ENCODE measurements at regions not wholly inside any gene's neighbourhood (a gene's known extent, or its start where the extent isn't known, plus 50 kb on each side); places are given as distances from the start of the nearest gene placed in this dataset.

DNA sequence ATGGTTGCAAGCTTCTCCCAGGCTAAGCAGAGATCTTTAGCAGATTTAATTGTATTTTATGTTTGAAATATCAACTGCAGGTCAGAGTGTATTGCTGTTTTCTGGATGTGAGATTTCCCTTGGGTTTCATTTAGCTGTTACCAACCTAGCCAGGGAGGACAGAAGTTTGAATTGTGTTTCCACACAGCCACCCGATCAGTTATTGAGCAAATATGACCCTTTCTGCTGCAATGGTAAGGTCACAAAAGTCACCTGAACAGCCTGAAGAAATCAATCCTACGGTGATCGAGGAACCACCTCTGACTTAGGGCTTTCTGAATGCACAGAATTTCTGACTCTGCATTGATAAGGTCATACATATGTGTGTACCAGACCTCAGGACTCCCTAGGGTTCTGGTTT is 419.9 kb downstream of the MAN2A1 start:
- no peak for DNase-seq (ENCODE audit: low read depth in 2 of 2)

DNA sequence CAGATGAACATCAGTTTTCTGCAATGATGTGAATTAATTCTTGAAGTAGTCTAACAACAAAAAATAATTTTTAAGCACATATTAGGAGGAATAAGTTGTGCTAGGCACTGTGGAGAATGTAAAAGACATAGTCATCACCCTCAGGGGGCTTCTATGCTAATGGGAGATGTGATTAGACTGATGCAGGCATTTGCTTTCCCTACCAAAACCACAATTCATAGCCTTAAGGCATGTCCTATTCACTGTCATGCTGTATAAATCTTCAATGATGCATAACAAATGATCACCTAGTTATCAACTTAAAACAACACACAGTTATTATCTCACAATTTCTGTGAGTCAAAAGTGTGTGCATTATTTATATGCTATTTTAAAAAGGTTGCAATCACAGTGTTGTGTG is 422.6 kb downstream of the MAN2A1 start:
- DNase-seq (ENCODE audit: low read depth in 2 of 2) = no peak

DNA sequence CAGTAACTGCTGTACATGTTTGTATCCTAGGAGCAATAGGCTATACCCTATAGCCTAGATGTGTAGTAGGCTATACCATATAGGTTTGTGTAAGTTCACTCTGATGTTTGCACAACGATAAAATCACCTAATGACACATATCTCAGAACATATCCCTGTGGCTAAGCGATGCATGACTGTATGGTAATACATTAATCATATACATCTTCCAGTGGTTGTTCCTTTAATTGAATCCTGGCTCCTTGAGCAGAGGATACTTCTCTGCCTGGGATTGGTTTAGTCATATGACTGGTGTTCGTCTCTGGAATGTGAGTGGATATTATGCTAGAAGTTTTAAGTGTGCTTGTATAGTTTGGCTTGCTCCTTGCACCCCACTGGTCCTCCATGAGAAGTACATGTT is 425.8 kb downstream of the MAN2A1 start:
- no peak for DNase-seq (ENCODE audit: low read depth in 2 of 2)

DNA sequence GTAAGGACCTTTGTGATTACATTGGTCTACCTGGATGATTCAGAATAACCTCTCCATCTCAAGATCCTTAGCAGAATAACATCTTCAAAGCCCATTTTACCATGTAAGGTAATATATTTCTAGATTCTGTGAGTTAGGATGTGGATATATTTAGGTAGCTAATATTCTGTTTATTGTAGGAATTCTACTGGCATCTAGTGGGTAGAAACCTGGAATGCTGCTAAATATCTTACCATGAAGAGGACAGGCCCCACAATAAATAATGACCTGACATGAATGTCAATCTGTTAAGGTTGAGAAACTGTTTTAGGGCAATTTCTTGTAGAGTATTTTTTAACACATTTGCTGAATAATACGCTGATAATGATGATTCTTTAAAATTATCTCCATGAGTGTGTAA is 426.8 kb downstream of the MAN2A1 start:
- DNase-seq (ENCODE audit: low read depth in 2 of 2) = no peak

DNA sequence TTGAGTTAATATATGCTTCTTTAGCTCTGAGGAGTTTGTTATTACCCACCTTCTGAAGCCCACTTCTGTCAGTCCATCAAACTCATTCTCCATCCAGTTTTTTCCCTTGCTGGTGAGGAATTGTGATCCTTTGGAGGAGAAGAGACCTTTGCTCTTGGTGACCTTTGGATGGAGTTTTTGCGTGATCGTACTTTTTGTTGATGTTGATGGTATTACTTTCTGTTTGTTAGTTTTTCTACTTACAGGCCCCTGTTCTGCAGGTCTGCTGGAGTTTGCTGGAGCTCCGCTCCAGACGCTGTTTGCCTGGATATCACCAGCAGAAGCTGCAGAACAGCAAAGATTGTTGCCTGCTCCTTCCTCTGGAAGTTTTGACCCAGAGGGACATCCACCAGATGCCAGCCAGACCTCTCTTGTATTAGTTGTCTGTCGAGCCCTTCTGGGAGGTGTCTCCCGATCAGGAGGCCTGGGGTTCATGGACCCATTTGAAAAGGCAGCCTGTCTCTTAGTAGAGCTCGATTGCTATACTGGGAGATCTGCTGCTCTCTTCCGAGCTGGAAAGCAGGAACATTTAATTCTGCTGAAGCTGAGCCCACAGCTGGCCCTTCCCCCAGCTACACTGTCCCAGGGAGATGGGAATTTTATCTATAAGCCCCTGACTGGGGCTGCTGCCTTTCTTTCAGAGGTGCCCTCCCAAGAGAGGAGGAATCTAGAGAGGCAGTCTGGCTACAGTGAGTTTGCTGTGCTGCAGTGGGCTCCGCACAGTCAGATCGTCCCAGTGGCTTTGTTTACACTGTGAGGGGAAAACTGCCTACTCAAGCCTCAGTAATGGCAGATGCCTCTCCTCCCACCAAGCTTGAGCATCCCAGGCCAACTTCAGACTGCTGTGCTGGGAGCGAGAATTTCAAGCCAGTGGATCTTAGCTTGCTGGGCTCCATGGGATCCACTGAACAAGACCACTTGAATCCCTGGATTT is 445.5 kb downstream of the MAN2A1 start:
- DNase-seq (ENCODE audit: low read depth in 2 of 2) = no peak

DNA sequence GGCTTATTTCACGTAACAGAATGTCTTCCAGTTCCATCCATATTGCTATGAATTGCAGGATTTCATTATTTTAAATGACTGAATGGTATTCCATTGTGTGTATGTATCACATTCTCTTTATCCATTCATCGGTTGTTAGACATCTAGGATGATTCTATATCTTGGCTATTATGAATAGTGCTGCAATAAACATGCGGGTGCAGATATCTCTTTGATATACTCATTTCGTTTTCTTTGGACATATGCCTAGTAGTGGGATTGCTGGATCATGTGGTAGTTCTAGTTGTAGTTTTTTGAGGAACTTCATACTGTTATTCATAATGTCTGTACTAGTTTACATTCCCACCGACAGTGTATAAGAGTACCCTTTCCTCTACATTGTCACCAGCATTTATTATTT is 460.5 kb downstream of the MAN2A1 start:
- DNase-seq (ENCODE audit: low read depth in 2 of 2) = no peak

DNA sequence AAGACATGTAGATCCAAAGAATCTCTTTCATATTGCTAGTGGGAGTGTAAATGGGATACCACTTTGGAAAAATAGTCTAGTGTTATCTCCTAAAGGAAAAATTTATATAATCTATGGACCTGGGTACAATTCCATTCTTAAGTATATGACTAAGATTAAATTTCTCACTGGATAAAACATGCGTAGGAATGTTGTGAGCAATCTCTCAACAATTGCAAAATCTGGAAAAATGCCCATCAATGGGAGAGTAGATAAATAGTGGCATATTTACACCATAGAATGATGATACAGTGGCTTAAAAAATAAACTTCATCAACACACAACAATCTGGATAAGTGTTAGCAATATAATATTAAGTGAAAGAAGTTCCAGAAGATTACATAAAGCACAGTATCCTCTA is 469.5 kb downstream of the MAN2A1 start:
- no peak for DNase-seq (ENCODE audit: low read depth in 2 of 2)

DNA sequence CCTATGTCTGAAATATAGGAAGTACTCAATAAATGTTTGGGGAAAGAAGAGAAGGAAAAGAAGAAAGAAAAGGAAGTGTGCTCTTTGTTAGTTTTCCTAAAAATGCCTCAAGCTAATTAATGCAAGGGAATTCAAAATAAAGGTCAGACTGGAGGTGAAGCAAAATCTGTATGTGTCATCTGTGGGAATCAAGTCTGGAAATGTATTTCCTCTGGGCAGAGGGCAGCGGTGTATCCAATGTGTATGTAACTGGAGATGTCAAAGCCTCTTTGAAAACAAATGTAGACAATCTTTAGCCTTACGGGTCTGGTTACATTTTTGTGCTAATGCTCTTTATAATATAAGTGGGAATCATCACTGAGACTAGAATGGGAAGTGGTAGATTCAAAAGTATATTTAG is 471.4 kb downstream of the MAN2A1 start:
- DNase-seq (ENCODE audit: low read depth in 2 of 2) = no peak

DNA sequence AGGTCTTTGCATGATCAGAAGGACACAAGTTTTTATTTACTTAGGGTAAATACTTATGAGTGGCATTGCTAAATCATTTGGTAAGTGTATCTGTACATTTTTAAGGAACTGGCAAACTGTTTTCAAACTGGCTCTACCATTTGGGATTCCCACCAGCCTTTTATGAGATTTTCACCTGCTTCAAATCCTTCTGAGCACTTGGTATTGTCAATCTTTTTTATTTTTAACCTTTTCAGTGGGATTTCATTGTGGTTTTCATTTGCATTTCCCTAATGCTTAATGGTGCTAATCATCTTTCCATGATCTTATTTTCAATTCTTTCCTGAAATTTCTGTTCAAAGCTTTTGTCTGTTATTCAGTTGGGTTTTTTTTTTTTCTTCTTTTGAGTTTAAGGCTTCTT is 475.6 kb downstream of the MAN2A1 start:
- DNase-seq (ENCODE audit: low read depth in 2 of 2) = no peak

DNA sequence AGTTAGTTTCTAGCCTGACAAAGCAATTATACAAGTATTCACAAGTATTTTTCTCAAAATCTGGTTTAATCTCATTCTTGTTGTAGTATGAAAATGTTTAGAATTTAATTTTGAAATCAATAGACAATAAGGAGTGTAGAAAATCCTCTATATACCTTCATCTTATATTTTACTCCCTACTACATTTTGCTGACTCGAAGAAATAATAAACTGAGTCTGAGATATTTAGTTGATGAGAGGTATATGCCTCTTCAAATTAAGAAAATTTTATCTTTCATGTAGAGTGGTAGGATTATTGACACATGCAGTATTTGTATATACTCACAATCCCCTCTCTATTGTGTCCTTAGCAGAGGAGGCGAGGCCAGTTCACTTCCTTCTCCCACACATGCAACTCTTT is 477.7 kb downstream of the MAN2A1 start:
- DNase-seq (ENCODE audit: low read depth in 2 of 2) = no peak

DNA sequence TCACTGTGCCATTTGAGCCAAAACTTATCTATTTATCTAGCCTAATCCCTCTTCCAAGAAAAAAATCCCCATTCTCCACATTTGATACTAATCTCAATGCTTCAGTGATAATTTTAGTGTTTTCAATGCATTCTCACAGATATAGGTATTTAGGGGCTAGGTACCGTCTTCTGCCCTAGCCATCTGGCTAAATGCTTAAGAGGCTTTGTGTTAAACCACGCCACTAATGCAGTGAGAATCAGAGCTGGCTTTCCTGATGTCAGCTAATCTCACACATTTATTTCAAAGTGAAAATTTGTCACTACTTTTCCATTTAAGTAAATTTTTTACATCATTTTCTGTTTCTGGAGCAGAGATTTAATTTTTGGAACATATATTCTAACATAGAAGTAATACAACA is 479.7 kb downstream of the MAN2A1 start:
- DNase-seq (ENCODE audit: low read depth in 2 of 2) = no peak

DNA sequence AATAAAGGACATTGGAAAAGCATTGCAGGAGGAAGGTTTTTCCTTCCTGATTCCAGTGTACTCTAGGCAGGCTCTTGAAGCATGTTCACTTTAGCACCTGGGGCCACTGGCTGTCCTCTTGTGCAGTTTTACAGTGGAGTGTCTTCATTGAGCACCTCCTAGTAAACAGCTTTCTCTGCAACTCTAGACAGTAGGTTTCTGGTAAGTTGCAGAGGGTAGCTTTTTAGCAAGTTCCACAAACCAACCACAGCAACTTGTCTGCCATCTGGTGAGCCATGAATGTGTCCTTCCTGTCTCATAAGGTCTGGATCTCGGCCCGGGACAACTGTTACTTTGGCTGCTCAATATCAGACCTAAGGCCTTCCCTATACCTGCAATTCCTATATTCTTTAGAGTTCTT is 488.0 kb downstream of the MAN2A1 start:
- no peak for DNase-seq (ENCODE audit: low read depth in 2 of 2)

DNA sequence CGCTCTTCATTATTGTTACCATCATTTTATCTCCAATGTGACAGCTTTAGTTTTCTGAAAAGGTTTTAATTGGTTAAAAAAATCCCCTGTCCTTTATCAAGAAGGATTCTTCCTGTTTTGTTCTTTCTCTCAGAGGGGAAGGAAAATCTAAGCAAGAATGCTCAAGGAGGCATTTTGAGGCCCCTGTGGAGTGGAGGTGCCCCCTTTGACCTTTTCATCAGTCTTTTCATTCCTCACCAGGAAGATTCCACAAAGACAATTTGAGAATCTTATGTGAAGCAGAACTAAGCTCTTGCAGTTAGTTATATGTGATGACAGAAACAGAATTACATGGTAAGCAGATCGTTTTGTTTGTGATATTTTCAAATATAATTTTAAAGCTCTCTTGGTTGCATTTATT is 489.6 kb downstream of the MAN2A1 start:
- no peak for DNase-seq (ENCODE audit: low read depth in 2 of 2)

DNA sequence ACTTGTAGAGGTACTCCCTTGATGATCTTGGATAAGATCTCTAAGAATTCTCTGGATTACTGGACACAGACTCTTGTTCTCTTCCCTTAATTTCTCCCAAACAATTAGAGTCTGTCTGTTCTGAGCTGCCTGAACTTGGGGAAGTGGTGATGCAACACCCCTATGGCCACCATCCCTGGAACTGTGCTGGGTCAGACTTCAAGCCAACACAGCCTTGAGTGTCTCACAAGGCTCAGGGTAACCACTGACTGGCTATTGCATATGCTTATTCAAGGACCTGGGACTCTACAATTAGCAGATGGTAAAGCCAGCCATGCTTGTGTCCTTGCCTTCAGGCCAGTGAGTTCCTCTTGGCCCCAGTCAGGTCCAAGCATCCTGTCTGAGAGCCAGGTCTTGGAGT is 504.5 kb downstream of the MAN2A1 start:
- no peak for DNase-seq (ENCODE audit: low read depth in 2 of 2)

DNA sequence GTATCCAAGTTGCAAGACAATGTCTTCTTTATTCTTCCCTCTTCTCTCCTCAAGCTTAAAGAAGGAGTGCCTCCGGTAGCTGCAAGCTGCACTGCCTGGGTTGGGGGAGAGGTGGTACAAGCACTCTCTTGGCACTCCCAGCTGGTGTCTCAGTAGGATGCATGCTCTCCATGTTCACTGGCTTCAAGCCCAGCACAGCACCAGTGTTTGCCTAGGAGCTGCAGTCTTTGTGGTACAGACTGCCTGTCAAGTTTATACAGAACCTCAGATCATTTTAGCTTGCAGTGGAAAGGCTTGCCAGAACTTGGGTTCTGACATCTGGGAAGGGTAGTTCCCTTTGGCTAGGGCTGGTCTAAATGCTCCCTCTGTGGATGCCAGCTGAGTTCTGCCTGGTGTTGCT is 505.6 kb downstream of the MAN2A1 start:
- no peak for DNase-seq (ENCODE audit: low read depth in 2 of 2)

DNA sequence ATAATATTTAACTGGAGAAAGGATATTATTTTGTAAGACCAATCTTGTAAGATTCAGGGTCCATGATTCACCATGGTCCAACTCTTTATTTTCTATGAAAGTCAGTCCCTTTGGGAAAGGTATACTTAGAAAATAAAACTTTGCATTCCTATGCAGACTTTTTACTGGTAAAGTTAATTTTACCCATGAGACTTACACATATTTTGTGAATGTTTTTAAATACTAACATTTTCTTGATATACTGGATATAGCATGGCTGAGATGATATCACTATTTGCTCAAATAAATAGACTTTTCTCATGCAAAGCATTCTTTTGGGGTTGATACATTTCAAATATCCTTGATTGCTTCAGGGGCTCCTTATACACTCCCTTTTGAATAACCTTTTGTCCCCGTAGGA is 512.1 kb downstream of the MAN2A1 start:
- no peak for DNase-seq (ENCODE audit: low read depth in 2 of 2)

DNA sequence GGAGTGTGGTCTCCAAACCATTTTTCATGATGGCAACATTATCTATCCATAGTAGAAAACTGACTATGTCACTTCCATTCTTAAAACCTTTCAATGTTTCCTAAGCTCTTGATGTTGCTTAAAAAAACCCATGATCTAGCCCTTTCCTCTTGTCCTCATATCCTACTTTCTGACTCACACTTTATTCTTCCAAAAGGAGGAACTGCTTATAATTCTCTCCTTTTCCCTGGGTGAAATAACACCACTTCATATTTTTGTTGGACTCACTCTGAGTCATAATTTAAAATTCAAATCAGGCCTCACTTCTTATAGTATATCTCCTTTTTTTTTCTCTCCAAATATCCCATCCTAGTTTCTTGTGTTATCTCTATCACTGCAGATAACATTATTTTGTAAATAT is 513.9 kb downstream of the MAN2A1 start:
- no peak for DNase-seq (ENCODE audit: low read depth in 2 of 2)

DNA sequence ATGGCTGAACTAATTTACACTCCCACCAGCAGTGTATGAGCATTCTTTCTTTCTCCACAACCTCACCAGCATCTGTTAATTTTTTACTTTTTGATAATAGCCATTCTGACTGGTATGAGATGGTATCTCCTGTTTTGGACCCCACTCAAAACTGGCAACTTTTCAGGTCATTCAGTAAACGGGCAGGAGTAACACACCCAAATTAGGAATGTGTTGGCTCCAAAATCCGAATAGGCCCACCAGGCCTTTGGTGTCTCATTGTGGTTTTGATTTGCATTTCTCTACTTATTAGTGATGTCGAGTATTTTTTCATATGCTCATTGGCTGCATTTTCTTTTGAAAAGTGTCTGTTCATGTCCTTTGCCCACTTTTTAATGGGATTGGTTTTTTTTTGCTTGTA is 517.1 kb downstream of the TMEM232 start:
- no peak for DNase-seq (ENCODE audit: low read depth in 2 of 2)

DNA sequence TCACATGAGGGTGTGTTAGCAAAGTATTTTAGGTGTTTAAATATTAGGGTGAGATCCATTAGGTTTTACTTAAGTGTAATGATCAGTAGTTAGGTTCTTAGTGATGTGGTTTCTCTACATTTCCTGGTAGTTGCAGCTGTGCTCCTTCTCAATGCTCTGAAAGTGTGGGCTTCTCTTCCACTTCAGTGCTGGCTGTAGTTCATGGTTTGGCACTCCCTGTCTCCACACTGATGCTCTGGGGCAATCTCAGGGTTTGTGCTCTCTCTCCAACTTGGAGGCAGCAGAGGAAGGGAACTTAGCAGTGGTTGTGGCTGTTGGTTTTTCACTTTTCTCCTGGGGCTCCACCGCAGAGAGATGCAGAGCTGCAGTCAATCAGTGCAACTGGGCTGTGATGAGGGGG is 507.5 kb downstream of the TMEM232 start:
- no peak for DNase-seq (ENCODE audit: low read depth in 2 of 2)

DNA sequence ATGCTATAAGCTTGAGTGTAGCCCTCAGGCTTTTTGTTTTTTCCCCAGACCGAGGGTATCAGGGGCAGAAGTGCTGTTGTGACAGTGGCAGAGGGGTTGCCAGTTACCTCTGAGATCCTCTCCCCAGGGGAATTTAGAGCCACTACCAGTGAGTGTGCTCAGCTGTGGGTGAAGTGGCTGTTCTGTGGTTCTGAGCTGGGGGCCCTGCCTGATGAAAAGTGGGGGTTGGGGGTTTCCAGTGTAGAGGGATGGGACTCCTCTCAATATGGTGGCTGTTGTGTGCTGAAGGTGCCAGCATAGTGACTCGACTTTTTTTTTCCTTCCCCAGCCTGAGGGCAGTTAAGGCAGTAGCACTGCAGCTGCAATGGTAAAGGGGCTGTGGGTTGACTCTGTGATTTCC is 506.7 kb downstream of the TMEM232 start:
- no peak for DNase-seq (ENCODE audit: low read depth in 2 of 2)

DNA sequence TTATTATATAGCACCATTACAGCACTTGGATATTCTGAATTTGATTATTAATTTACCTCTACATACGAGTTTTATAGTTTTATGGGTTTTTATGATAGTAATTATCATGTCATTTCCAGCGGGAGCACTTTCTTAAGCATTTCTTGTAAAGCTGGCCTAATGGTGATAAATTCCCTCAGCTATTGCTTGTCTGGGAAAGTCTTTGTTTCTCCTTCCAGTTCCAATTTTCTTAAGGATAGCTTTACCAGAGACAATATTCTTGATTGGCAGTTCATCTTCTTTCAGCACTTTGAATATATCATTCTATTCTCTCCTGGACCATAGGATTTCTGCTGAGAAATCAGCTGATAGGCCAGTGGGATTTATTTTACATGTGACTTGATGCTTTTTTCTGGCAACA is 505.4 kb downstream of the TMEM232 start:
- no peak for DNase-seq (ENCODE audit: low read depth in 2 of 2)

DNA sequence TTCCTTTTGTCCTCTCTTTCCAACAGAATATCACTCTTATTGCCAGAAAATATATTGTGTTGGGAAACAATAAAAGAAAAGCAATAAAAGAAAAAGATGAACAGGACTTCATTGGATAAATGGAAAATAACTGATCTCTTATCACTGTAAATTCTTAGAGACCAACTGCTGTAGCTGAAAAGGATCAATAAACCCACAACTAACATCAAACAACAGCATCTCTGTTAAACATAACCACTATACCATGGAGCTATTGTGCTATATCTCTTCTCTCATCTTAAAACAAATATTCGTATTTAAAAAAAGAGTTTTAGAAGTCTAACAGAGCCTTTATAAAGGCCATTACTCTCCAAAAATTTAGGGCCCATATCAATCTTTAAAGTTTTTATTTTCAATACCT is 502.4 kb downstream of the TMEM232 start:
- no peak for DNase-seq (ENCODE audit: low read depth in 2 of 2)

DNA sequence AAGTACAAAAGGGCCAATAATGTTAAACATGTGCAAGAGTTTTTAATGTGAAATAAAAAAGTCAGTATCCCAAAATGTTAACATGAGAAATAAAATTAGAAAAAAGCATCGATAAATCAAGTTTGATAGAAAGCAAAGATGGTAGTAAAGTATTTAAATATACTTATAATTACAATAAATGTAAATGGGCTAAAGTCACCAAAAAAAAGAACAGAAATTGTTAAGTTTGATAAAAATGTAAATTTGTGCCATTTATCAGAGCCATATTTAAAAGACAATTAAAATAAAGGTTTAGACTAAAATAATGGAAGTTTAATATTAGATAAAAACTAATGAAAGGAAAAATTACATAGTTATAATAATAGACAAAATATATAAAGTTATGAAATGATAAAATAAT is 500.5 kb downstream of the TMEM232 start:
- no peak for DNase-seq (ENCODE audit: low read depth in 2 of 2)

DNA sequence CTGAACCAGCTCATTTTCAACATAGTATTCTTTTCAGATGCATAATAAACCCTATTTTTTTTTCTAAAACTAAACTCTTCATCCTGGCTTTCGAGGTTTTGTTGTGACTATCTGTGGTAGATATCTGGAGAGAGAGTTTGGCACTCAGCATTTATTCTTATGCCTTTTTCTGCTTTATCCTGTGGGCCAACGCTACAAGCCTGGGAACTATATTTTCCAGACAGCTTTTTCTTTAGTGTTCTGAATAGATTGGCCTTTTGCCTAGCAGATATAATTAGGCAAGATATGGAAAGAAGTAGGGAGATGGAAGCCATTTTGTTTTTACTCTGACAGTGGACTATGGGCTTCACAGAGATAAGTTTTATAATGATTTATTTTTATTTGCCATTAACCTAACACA is 486.7 kb downstream of the TMEM232 start:
- no peak for DNase-seq (ENCODE audit: low read depth in 2 of 2)

Data from stimulated activated CD4-positive, alpha-beta T cell treated with anti-CD3 and anti-CD28 coated beads, Interleukin-1b, Interleukin-23, amount 100 ng/mL, for 1 hour (primary cell).